Astrocyte of the cerebellum (primary cell): ENCODE measurements at regions not wholly inside any gene's neighbourhood (a gene's known extent, or its start where the extent isn't known, plus 50 kb on each side); places are given as distances from the start of the nearest gene placed in this dataset.

ENCODE experiments used
- DNase-seq: peaks from one replicate; pipeline ENCODE4 v3.0.0-alpha.2; 2011; ENCODE audit warnings: low read depth
- H3K4me3 ChIP-seq: 2 replicates; pipeline ENCODE4 v1.5.1; 2011; ENCODE audit warnings: mild to moderate bottlenecking, low read depth, low read length, moderate library complexity
- CTCF ChIP-seq: IDR thresholded peaks from 2 replicates; pipeline ENCODE4 v1.5.1; 2012; ENCODE audit warnings: low read length, low read depth, moderate library complexity, mild to moderate bottlenecking; ENCODE audit errors: missing control alignments
- in situ Hi-C: cut with HindIII; loops from 2 replicates; pipeline ENCODE4 v1.10.0; 2017; ENCODE audit warnings: low sequenced_read_pairs

- DNase-seq: no peak
- in situ Hi-C loops: no loop called here
- TF ChIP-seq CTCF: no peak
- no peak overlapping the region for H3K4me3 ChIP-seq
Measured at GRCh38 chr20:24360531-24360930, 108.9 kb upstream of the SYNDIG1 start.

- no peak for TF ChIP-seq CTCF
- H3K4me3 ChIP-seq: no peak overlapping the region
- DNase-seq: no peak
- in situ Hi-C loops: no loop called here
Measured at GRCh38 chr20:24359321-24360027, 110.0 kb upstream of the SYNDIG1 start.

GRCh38 chr20:24357931-24358330, 111.5 kb upstream of the SYNDIG1 start:
- H3K4me3 ChIP-seq: no peak overlapping the region
- TF ChIP-seq CTCF: no peak
- in situ Hi-C loops: no loop called here
- no peak for DNase-seq

- TF ChIP-seq CTCF: no peak
- no peak overlapping the region for H3K4me3 ChIP-seq
- in situ Hi-C loops: no loop called here
- DNase-seq: no peak
Measured at GRCh38 chr20:24357177-24357576, 112.3 kb upstream of the SYNDIG1 start.

GRCh38 chr20:24353135-24353690, 116.2 kb upstream of the SYNDIG1 start:
- no peak for DNase-seq
- in situ Hi-C loops: loop anchor here (5.0 kb wide), 1 partner anchor 54 kb away; no protein-coding TSS in a partner anchor
- H3K4me3 ChIP-seq: no peak overlapping the region
- TF ChIP-seq CTCF: no peak

GRCh38 chr20:24350923-24351368, 118.5 kb upstream of the SYNDIG1 start:
- TF ChIP-seq CTCF: no peak
- in situ Hi-C loops: loop anchor here (5.0 kb wide), 1 partner anchor 56 kb away; no protein-coding TSS in a partner anchor
- H3K4me3 ChIP-seq: no peak overlapping the region
- no peak for DNase-seq
